K562 (cell line): ENCODE measurements at regions not wholly inside any gene's neighbourhood (a gene's known extent, or its start where the extent isn't known, plus 50 kb on each side); places are given as distances from the start of the nearest gene placed in this dataset.

ENCODE experiments used
- ATAC-seq: fragments of 200-7000 bp; cut with Tn5 transposase; 3 replicates; pipeline ENCODE4 v1.9.1; 2020; ENCODE audit warnings: moderate library complexity
- BruUV-seq: library from RNA; stranded (reverse); fragments of 400-500 nt; replicated peaks from 2 replicates; lab custom pipeline; 2021; lab: Mats Ljungman, UMichigan
- CTCF ChIA-PET: fragments of 300-600 bp; formaldehyde crosslinking; extraction: SDS; loops from one replicate; lab custom pipeline; 2021; ENCODE audit warnings: low intra/inter-chr PET ratio; lab: Yijun Ruan, JAX
- POLR2A ChIA-PET: fragments of 300-600, 350-650 bp; sonication (Branson Sonifier 250); formaldehyde crosslinking; extraction: SDS; loops from one replicate; lab custom pipeline; 2021; ENCODE audit warnings: antibody characterized with exemption, inconsistent platforms; lab: Yijun Ruan, JAX
- DNase-seq, 4 experiments: peaks; one replicate each; pipeline versions ENCODE4 v3.0.0 to v3.0.0-alpha.2; 2011 to 2018; ENCODE audit warnings: low spot score in 3 of 4, mixed read lengths in 3 of 4; ENCODE audit errors: extremely low read depth in 1 of 4
- FAIRE-seq: peaks from 2 replicates; lab custom pipeline; 2011; peaks lifted over from hg19 to GRCh38; lab: Jason Lieb, UNC
- H2AFZ ChIP-seq: 2 replicates; pipeline ENCODE4 v1.6.0; 2011; ENCODE audit warnings: low read depth, low read length, control low read depth, inconsistent platforms
- H3K27ac ChIP-seq: fragments of 200-600 bp; 3 replicates; pipeline ENCODE4 v1.8.0; 2011; ENCODE audit warnings: low read depth, mild to moderate bottlenecking, control low read depth, inconsistent platforms, low read length, moderate library complexity, mixed read lengths; ENCODE audit errors: extremely low read depth
- H3K27me3 ChIP-seq, 2 experiments: fragments of 300-600 bp in 1 of 2; 2 replicates in 1 of 2; 3 replicates in 1 of 2; pipeline versions ENCODE4 v1.6.0 to v1.8.0; 2011; ENCODE audit warnings: inconsistent platforms in 2 of 2, low read length in 2 of 2, mild to moderate bottlenecking in 1 of 2, mixed read lengths in 1 of 2, moderate library complexity in 1 of 2; ENCODE audit not compliant: control insufficient read depth in 2 of 2, insufficient read depth in 2 of 2
- H3K36me3 ChIP-seq: fragments of 300-600 bp; 3 replicates; pipeline ENCODE4 v1.8.0; 2011; ENCODE audit warnings: mild to moderate bottlenecking, low read length, inconsistent platforms; ENCODE audit not compliant: control insufficient read depth, insufficient read depth
- H3K4me1 ChIP-seq, 2 experiments: fragments of 200-600 bp in 1 of 2; replicated peaks in 1 of 2; 2 replicates in 1 of 2; 3 replicates in 1 of 2; pipeline versions ENCODE4 v1.5.1 to v1.8.0; 2011; ENCODE audit warnings: inconsistent platforms in 2 of 2, low read length in 2 of 2, mild to moderate bottlenecking in 1 of 2, mixed read lengths in 1 of 2, moderate library complexity in 1 of 2; ENCODE audit not compliant: control insufficient read depth in 2 of 2, insufficient read depth in 2 of 2
- H3K4me2 ChIP-seq: 2 replicates; pipeline ENCODE4 v1.6.1; 2011; ENCODE audit warnings: low read length, control low read depth, inconsistent platforms, mixed read lengths; ENCODE audit not compliant: insufficient read depth
- H3K4me3 ChIP-seq: fragments of 200-600 bp; sonication (generic), shearing (Covaris generic); 2 replicates; pipeline ENCODE4 v1.5.1; 2016; ENCODE audit warnings: control low read depth, inconsistent platforms
- H3K79me2 ChIP-seq: fragments of 200-600 bp; 3 replicates; pipeline ENCODE4 v1.8.0; 2011; ENCODE audit warnings: low read length, inconsistent platforms; ENCODE audit not compliant: control insufficient read depth, insufficient read depth
- H3K9ac ChIP-seq, 2 experiments: 2 replicates each; pipeline versions ENCODE4 v1.6.0 to v1.6.1; 2011; ENCODE audit warnings: low read depth in 2 of 2, low read length in 2 of 2, control low read depth in 1 of 2, inconsistent platforms in 1 of 2, mild to moderate bottlenecking in 1 of 2, mixed read lengths in 1 of 2; ENCODE audit not compliant: insufficient read depth in 1 of 2
- H3K9me1 ChIP-seq: one replicate; pipeline ENCODE4 v1.6.0; 2011; ENCODE audit warnings: inconsistent platforms, mild to moderate bottlenecking, low read length, moderate library complexity; ENCODE audit not compliant: control insufficient read depth, insufficient read depth
- H3K9me3 ChIP-seq: replicated peaks from 2 replicates; pipeline ENCODE4 v1.5.1; 2011; ENCODE audit warnings: low read depth, low read length, inconsistent platforms; ENCODE audit not compliant: control insufficient read depth, insufficient read depth
- H4K20me1 ChIP-seq: replicated peaks from 2 replicates; pipeline ENCODE4 v1.6.1; 2011; ENCODE audit warnings: low read length, inconsistent platforms, mixed read lengths; ENCODE audit not compliant: control insufficient read depth, insufficient read depth
- BDP1 ChIP-seq: IDR thresholded peaks from 3 replicates; pipeline ENCODE4 v1.6.1; 2011; ENCODE audit not compliant: insufficient read length, insufficient read depth
- CBX1 ChIP-seq: sonication (generic); IDR thresholded peaks from 2 replicates; pipeline ENCODE4 v1.6.1; 2016; ENCODE audit warnings: antibody characterized with exemption, low read depth, mild to moderate bottlenecking
- CCNT2 ChIP-seq: IDR thresholded peaks from 2 replicates; pipeline ENCODE4 v1.6.1; 2011; ENCODE audit warnings: borderline replicate concordance, low read depth, mild to moderate bottlenecking, moderate library complexity, mixed read lengths, low read length; ENCODE audit not compliant: insufficient read length; ENCODE audit errors: extremely low read depth
- CTCF ChIP-seq, 3 experiments: IDR thresholded peaks in 2 of 3; conservative IDR thresholded peaks in 1 of 3; 2 replicates each; pipeline ENCODE4 v1.5.1; 2011 to 2012; ENCODE audit warnings: low read length in 3 of 3, mild to moderate bottlenecking in 3 of 3, control low read depth in 2 of 3, improper control_type of control experiment in 1 of 3, inconsistent platforms in 1 of 3, low read depth in 1 of 3, mixed read lengths in 1 of 3, moderate library complexity in 1 of 3; ENCODE audit not compliant: insufficient read depth in 2 of 3
- DMBX1 ChIP-seq: fragments of 250-450 bp; sonication (Bioruptor Pico); IDR thresholded peaks from 2 replicates; pipeline ENCODE4 v1.8.0; 2022; ENCODE audit warnings: inconsistent platforms, mild to moderate bottlenecking, moderate library complexity, borderline replicate concordance
- ETV5 ChIP-seq: sonication (generic); formaldehyde crosslinking; IDR thresholded peaks from 2 replicates; pipeline ENCODE4 v1.4.0; 2020; ENCODE audit warnings: low read depth, mild to moderate bottlenecking, missing genetic modification reagents
- FOXJ3 ChIP-seq: sonication (generic); formaldehyde crosslinking; IDR thresholded peaks from 2 replicates; pipeline ENCODE4 v1.4.0; 2020; ENCODE audit warnings: mild to moderate bottlenecking, missing genetic modification reagents
- TAF1 ChIP-seq: IDR thresholded peaks from 2 replicates; pipeline ENCODE4 v1.6.1; 2011; ENCODE audit warnings: mild to moderate bottlenecking, low read length, moderate library complexity; ENCODE audit not compliant: insufficient read depth, control insufficient read depth, severe bottlenecking; ENCODE audit errors: extremely low read depth
- U2AF2 ChIP-seq: fragments of 200-400 bp; formaldehyde crosslinking; optimal IDR thresholded peaks from 2 replicates; pipeline ENCODE3; 2017; ENCODE audit warnings: low read depth, mild to moderate bottlenecking, low read length
- ZNF3 ChIP-seq: fragments of 250-450 bp; sonication (Bioruptor Pico); IDR thresholded peaks from 2 replicates; pipeline ENCODE4 v1.5.0; 2021; ENCODE audit warnings: mild to moderate bottlenecking, moderate library complexity
- WGBS: fragments of 100-300 bp; shearing (Covaris generic); methylation state at CpG from one replicate; pipeline ENCODE4 v1.1.6; 2016; ENCODE audit warnings: low coverage, mixed read lengths; ENCODE audit not compliant: insufficient coverage; ENCODE audit errors: missing lambda C conversion rate; 5-methylcytosine and 5-hydroxymethylcytosine counted together
- in situ Hi-C: fragments of 300-500 bp; cut with MboI; formaldehyde crosslinking; loops from 4 replicates; pipeline ENCODE4 v1.15.0; 2018; ENCODE audit warnings: inconsistent platforms, mixed read lengths
- intact Hi-C: fragments of 100-400 bp; cut with micrococcal nuclease; formaldehyde crosslinking; loops from 2 replicates; pipeline ENCODE4 v1.14.2; 2022
- TF ChIP-seq, protein P1 (sequence below), 2 experiments: fragments of 150-350 bp in 1 of 2; IDR thresholded peaks; 2 replicates each; pipeline ENCODE4 v1.6.1; 2012 to 2016; ENCODE audit warnings: low read depth in 2 of 2, low read length in 2 of 2, mild to moderate bottlenecking in 1 of 2, moderate library complexity in 1 of 2
- TF ChIP-seq, protein P2 (sequence below): IDR thresholded peaks from 3 replicates; pipeline ENCODE4 v1.6.1; 2011; ENCODE audit warnings: borderline replicate concordance, mild to moderate bottlenecking; ENCODE audit not compliant: insufficient read length, insufficient read depth
- TF ChIP-seq, protein P3 (sequence below), 2 experiments: fragments of 450-650 bp in 1 of 2; sonication (generic) in 1 of 2; formaldehyde crosslinking in 1 of 2; IDR thresholded peaks in 1 of 2; conservative IDR thresholded peaks in 1 of 2; 2 replicates each; pipeline versions ENCODE4 v1.6.1 to v1.8.1; 2016 to 2023; ENCODE audit warnings: mild to moderate bottlenecking in 2 of 2, moderate library complexity in 2 of 2, inconsistent platforms in 1 of 2, missing genetic modification reagents in 1 of 2

DNA sequence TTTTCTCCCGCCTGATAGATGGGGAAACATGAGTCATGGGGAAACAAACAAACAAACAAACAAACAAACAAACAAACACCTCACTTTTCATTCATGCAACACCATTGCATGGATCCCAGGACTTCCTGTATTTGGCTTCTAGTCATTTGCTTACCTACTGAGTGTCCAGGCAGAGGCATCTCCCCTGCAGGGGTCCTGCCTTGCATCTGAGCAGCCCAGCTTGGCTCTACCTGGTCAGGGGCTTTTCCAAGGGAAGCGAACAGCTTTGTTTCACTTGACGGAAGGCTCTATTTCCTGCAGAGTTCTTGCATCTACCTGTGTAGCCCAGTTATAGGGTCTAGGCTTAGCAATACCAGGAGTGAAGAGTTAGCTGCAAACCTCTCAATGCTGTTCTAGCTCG, 374.2 kb downstream of the GATA3 start (continued):
- TF ChIP-seq CTCF (IDR thresholded peaks at IDR 0.05 in 2 of 3, conservative IDR thresholded peaks at IDR 0.05 in 1 of 3; ENCODE audit: insufficient read depth in 2 of 3, low read depth in 1 of 3, low read length in 3 of 3) (no peak), CBX1 (no peak), CCNT2 (no peak)
- TF ChIP-seq, all 486 proteins: peak for 0

GRCh38 chr10:8430321-8430720, 375.8 kb downstream of the GATA3 start:
- Histone ChIP-seq H2AFZ (no peak overlapping the region), H3K4me1 (no peaks in the 10 kb centered on the region), H3K4me3 (no peak overlapping the region), H3K4me2 (no peak overlapping the region), H3K9ac (no peak overlapping the region), H3K9me3 (no peaks in the 10 kb centered on the region), H3K27ac (no peak overlapping the region), H3K27me3 (no peaks in the 10 kb centered on the region), H3K9me1 (no peaks in the 10 kb centered on the region), H3K36me3 (no peaks in the 10 kb centered on the region), H3K79me2 (no peaks in the 10 kb centered on the region), H4K20me1 (no peaks in the 10 kb centered on the region)
- 0% methylated on average over 3 of the region's 3 CpGs for WGBS
- in situ Hi-C loops (no loop called here), intact Hi-C loops (no loop called here)
- DNase-seq, result no peak
- BruUV-seq, result no TSS peak
- ChIA-PET POLR2A (no interaction called here), CTCF (no interaction called here)
- no peak for ATAC-seq
- FAIRE-seq, result no peak
- TF ChIP-seq TAF1 (no peak), DMBX1 (CRISPR knock-in tag) (no peak), ZNF3 (CRISPR knock-in tag) (no peak), U2AF2 (no peak), ETV5 (no peak), FOXJ3 (CRISPR knock-in tag) (no peak), BDP1 (no peak)
- TF ChIP-seq, protein P1, sequence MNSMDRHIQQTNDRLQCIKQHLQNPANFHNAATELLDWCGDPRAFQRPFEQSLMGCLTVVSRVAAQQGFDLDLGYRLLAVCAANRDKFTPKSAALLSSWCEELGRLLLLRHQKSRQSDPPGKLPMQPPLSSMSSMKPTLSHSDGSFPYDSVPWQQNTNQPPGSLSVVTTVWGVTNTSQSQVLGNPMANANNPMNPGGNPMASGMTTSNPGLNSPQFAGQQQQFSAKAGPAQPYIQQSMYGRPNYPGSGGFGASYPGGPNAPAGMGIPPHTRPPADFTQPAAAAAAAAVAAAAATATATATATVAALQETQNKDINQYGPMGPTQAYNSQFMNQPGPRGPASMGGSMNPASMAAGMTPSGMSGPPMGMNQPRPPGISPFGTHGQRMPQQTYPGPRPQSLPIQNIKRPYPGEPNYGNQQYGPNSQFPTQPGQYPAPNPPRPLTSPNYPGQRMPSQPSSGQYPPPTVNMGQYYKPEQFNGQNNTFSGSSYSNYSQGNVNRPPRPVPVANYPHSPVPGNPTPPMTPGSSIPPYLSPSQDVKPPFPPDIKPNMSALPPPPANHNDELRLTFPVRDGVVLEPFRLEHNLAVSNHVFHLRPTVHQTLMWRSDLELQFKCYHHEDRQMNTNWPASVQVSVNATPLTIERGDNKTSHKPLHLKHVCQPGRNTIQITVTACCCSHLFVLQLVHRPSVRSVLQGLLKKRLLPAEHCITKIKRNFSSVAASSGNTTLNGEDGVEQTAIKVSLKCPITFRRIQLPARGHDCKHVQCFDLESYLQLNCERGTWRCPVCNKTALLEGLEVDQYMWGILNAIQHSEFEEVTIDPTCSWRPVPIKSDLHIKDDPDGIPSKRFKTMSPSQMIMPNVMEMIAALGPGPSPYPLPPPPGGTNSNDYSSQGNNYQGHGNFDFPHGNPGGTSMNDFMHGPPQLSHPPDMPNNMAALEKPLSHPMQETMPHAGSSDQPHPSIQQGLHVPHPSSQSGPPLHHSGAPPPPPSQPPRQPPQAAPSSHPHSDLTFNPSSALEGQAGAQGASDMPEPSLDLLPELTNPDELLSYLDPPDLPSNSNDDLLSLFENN (IDR thresholded peaks at IDR 0.05; ENCODE audit: low read depth in 2 of 2, low read length in 2 of 2), result no peak
- TF ChIP-seq, protein P2, sequence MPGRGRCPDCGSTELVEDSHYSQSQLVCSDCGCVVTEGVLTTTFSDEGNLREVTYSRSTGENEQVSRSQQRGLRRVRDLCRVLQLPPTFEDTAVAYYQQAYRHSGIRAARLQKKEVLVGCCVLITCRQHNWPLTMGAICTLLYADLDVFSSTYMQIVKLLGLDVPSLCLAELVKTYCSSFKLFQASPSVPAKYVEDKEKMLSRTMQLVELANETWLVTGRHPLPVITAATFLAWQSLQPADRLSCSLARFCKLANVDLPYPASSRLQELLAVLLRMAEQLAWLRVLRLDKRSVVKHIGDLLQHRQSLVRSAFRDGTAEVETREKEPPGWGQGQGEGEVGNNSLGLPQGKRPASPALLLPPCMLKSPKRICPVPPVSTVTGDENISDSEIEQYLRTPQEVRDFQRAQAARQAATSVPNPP, result no peak
- TF ChIP-seq, protein P3, sequence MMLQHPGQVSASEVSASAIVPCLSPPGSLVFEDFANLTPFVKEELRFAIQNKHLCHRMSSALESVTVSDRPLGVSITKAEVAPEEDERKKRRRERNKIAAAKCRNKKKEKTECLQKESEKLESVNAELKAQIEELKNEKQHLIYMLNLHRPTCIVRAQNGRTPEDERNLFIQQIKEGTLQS (IDR thresholded peaks at IDR 0.05), result no peak
- TF ChIP-seq, protein P3 (CRISPR knock-in tag; conservative IDR thresholded peaks at IDR 0.05), result no peak
